ENCODE measurements at regions not wholly inside any gene's neighbourhood (a gene's known extent, or its start where the extent isn't known, plus 50 kb on each side); places are given as distances from the start of the nearest gene placed in this dataset.

DNA sequence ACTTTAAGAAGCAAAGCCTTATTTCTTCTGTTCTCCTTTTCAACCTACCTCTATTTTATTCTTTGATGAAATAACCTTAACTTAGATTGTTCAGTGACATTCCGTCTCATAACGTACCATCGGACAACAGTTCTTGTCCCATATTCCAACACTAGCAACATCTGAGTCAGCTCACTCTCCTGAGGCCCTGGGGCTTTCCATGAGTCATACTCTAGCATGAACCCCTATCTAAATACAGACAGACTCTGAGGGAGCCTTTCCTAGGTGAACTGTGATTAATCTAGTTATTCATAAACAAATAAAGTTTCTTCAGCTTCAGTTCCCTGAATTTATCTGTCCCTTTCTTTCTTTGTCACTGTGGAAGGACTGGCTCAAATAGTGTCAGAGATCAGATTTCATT lies 168.7 kb upstream of the LYZL1 start:
- TF ChIP-seq, protein P1, sequence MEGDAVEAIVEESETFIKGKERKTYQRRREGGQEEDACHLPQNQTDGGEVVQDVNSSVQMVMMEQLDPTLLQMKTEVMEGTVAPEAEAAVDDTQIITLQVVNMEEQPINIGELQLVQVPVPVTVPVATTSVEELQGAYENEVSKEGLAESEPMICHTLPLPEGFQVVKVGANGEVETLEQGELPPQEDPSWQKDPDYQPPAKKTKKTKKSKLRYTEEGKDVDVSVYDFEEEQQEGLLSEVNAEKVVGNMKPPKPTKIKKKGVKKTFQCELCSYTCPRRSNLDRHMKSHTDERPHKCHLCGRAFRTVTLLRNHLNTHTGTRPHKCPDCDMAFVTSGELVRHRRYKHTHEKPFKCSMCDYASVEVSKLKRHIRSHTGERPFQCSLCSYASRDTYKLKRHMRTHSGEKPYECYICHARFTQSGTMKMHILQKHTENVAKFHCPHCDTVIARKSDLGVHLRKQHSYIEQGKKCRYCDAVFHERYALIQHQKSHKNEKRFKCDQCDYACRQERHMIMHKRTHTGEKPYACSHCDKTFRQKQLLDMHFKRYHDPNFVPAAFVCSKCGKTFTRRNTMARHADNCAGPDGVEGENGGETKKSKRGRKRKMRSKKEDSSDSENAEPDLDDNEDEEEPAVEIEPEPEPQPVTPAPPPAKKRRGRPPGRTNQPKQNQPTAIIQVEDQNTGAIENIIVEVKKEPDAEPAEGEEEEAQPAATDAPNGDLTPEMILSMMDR (IDR thresholded peaks at IDR 0.05): no peak
- TF ChIP-seq POLR2A (IDR thresholded peaks at IDR 0.05) (no peak), POLR2AphosphoS5 (IDR thresholded peaks at IDR 0.05; ENCODE audit: insufficient read depth in 1 of 2, low read depth in 1 of 2) (no peak)
